Small intestine (tissue), 7 donors: ENCODE measurements at regions not wholly inside any gene's neighbourhood (a gene's known extent, or its start where the extent isn't known, plus 50 kb on each side); places are given as distances from the start of the nearest gene placed in this dataset.

ENCODE experiments used
- DNase-seq, 2 donors: peaks; one replicate each; pipeline versions ENCODE4 v3.0.0 to v3.0.0-alpha.2; 2013
- FAIRE-seq: peaks from 2 replicates; lab custom pipeline; 2012; peaks lifted over from hg19 to GRCh38; lab: Jason Lieb, UNC
- H3K27ac ChIP-seq, 3 donors: one replicate each; pipeline ENCODE4 v1.5.1; 2013; ENCODE audit warnings: low read length in 2 of 3, mild to moderate bottlenecking in 2 of 3, control low read depth in 1 of 3, inconsistent platforms in 1 of 3, low read depth in 1 of 3, moderate library complexity in 1 of 3
- H3K27me3 ChIP-seq, 3 donors: one replicate each; pipeline ENCODE4 v1.6.1; 2013; ENCODE audit warnings: low read length in 3 of 3, inconsistent platforms in 1 of 3; ENCODE audit not compliant: control insufficient read depth in 3 of 3, insufficient read depth in 3 of 3
- H3K36me3 ChIP-seq, 3 donors: one replicate each; pipeline ENCODE4 v1.6.1; 2013; ENCODE audit warnings: low read length in 3 of 3, inconsistent platforms in 1 of 3, low read depth in 1 of 3, mild to moderate bottlenecking in 1 of 3, moderate library complexity in 1 of 3; ENCODE audit not compliant: control insufficient read depth in 3 of 3, insufficient read depth in 2 of 3
- H3K4me1 ChIP-seq, 3 donors: one replicate each; pipeline ENCODE4 v1.6.1; 2013; ENCODE audit warnings: low read length in 2 of 3, inconsistent platforms in 1 of 3, low read depth in 1 of 3, mild to moderate bottlenecking in 1 of 3, moderate library complexity in 1 of 3; ENCODE audit not compliant: control insufficient read depth in 3 of 3, insufficient read depth in 2 of 3
- H3K4me3 ChIP-seq, 3 donors: one replicate each; pipeline ENCODE4 v1.5.1; 2013; ENCODE audit warnings: low read length in 3 of 3, control low read depth in 1 of 3, inconsistent platforms in 1 of 3, low read depth in 1 of 3, mild to moderate bottlenecking in 1 of 3, moderate library complexity in 1 of 3
- H3K9me3 ChIP-seq, 2 donors: one replicate each; pipeline ENCODE4 v1.6.1; 2013; ENCODE audit warnings: low read depth in 1 of 2, low read length in 1 of 2; ENCODE audit not compliant: control insufficient read depth in 2 of 2, insufficient read depth in 1 of 2
- WGBS, 3 donors: extraction: QIAGEN DNeasy Blood & Tissue Kit; methylation state at CpG; one replicate each; pipeline ENCODE4 v1.1.7; 2013; 5-methylcytosine and 5-hydroxymethylcytosine counted together
- donor health status: healthy with polysubstance abuse.
- donor health status: control.
- donor health status: control.
- donor health status: Bipolar disorder and iron deficiency.
- donor health status: healthy.

DNA sequence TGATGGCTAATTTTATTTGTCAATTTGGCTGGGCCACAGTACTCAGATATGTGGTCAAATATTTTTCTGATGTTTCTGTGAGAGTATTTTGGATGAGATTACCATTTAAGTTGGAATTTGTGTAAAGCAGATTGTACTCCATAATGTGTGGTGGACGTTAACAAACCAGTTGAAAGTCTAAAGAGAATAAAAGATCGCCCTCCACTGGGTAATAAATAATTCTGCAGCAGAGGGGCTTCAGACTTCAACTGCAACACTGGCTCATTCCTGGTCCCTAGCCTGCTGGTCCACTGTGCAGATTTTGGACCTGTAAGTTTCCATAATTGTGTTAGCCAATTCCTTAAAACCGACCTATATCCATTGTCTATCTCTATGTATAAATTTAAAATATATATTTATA is 540.3 kb downstream of the PCDH18 start:
- Histone ChIP-seq H3K4me1 (no peaks in the 10 kb centered on the region), H3K27ac (no peak overlapping the region), H3K4me3 (no peak overlapping the region), H3K36me3 (no peaks in the 10 kb centered on the region), H3K27me3 (no peaks in the 10 kb centered on the region), H3K9me3 (no peaks in the 10 kb centered on the region)
- 45 to 54% (median 50%) methylated on average over 3 of the region's 3 CpGs for whole genome bisulfite sequencing, 3 donors
- FAIRE-seq = no peak
- no peak for DNase-seq

- Histone ChIP-seq H3K4me1 (no peaks in the 10 kb centered on the region), H3K27me3 (no peaks in the 10 kb centered on the region), H3K9me3 (no peaks in the 10 kb centered on the region), H3K36me3 (no peaks in the 10 kb centered on the region), H3K27ac (no peak overlapping the region), H3K4me3 (no peak overlapping the region)
- FAIRE-seq = no peak
- WGBS, 3 donors = 57 to 61% (median 60%) methylated on average over 1 of the region's 1 CpG
- no peak for DNase-seq
Observed at GRCh38 chr4:136985683-136986082, 546.6 kb downstream of the PCDH18 start.

- Histone ChIP-seq H3K27me3 (no peaks in the 10 kb centered on the region), H3K36me3 (no peaks in the 10 kb centered on the region), H3K4me3 (no peak overlapping the region), H3K27ac (no peak overlapping the region), H3K4me1 (no peaks in the 10 kb centered on the region), H3K9me3 (no peaks in the 10 kb centered on the region)
- DNase-seq (no peak), FAIRE-seq (no peak)
- 26 to 70% (median 40%) methylated on average over 4 of the region's 4 CpGs for WGBS, 3 donors
Observed at GRCh38 chr4:136967069-136967468, 565.2 kb downstream of the PCDH18 start.

DNA sequence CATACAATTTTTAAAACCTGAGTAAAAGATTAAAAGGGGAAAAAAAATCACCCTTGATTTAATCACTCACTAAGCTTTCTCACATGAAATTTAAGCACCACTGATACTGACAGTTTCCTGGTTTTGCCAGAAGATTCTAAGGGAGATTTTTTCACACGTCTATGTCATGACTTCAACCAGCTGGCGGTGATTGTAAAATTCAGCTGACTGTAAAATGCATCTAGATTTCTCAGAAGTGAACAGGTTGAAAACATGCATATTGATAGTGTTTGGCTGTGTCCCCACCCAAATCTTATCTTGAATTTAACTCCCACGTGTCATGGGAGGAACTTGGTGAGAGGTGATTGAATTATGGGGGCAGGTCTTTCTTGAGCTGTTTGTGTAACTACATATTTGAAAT is 566.8 kb downstream of the PCDH18 start:
- DNase-seq = no peak
- Histone ChIP-seq H3K9me3 (no peaks in the 10 kb centered on the region), H3K36me3 (no peaks in the 10 kb centered on the region), H3K27me3 (no peaks in the 10 kb centered on the region), H3K4me3 (no peak overlapping the region), H3K4me1 (no peaks in the 10 kb centered on the region), H3K27ac (no peak overlapping the region)
- FAIRE-seq = no peak
- 50 to 76% (median 52%) methylated on average over 3 of the region's 3 CpGs for WGBS, 3 donors

- WGBS, 3 donors = 68 to 73% (median 71%) methylated on average over 2 of the region's 2 CpGs
- no peak for FAIRE-seq
- Histone ChIP-seq H3K4me3 (no peak overlapping the region), H3K9me3 (no peaks in the 10 kb centered on the region), H3K36me3 (no peaks in the 10 kb centered on the region), H3K4me1 (no peaks in the 10 kb centered on the region), H3K27ac (no peak overlapping the region), H3K27me3 (no peaks in the 10 kb centered on the region)
- DNase-seq = no peak
Observed at GRCh38 chr4:136962868-136963267, 569.4 kb downstream of the PCDH18 start.

DNA sequence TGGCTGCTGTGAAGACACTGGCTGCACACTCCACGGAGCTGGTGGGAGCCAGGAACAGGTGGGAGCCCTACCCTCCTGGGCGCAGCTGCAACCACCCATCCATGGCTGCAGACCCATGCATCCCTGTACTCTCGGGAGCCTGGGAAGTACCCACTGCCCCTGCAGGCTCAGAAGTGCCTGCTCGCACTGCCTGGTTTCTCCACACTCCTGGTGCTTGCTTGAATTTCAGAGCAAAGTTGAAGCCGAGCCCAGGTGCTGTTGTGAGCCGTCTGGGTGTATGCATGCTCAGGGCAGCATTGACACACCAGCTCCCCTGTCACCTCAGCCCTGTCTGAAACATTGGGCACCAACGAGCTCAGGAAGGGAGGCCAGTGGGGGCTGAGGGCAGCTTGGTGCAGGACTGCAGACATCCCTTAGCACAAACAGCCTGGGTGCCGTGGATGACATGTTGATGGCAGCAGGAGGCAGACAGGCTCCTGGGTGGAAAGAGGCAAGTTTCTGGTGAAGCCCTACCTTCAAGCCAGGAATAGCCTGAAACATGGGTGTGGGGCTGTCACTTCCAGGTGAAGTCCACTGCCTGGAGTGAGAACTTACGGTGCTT is 585.9 kb downstream of the PCDH18 start:
- 87 to 90% (median 89%) methylated on average over 9 of the region's 9 CpGs for WGBS, 3 donors
- H3K4me1 ChIP-seq = no peaks in the 10 kb centered on the region
- no peak overlapping the region for H3K27ac ChIP-seq
- no peaks in the 10 kb centered on the region for H3K36me3 ChIP-seq
- DNase-seq (no peak), FAIRE-seq (no peak)
- H3K27me3 ChIP-seq = no peaks in the 10 kb centered on the region
- no peak overlapping the region for H3K4me3 ChIP-seq
- peaks cover 0 to 13% of the 10 kb centered on the region in 2 donors for H3K9me3 ChIP-seq

DNA sequence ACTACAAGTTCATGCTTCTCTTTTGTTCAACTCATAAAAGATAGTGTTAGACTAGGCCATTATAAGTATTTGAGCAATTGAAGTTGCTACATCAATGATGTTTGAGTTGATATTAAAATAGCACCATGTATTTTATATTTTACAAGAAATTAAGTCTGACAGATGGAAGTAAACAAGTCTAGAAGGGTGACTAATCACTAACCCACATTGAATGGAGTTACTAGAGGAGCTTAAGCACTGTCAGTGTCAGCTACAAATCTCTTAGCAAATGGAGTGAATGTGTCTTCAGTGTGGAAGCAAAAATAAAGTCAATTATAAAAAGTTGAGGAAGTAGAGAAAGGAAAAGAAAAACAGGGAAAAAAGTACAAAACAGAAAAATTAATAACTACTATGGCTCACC is 592.5 kb downstream of the PCDH18 start:
- no peak for FAIRE-seq
- H3K4me1 ChIP-seq = no peaks in the 10 kb centered on the region

GRCh38 chr4:136935871-136936270 is 596.4 kb downstream of the PCDH18 start:
- 54 to 60% (median 59%) methylated on average over 3 of the region's 3 CpGs for WGBS, 3 donors
- Histone ChIP-seq H3K36me3 (no peaks in the 10 kb centered on the region), H3K27me3 (no peaks in the 10 kb centered on the region), H3K27ac (no peak overlapping the region), H3K4me1 (no peaks in the 10 kb centered on the region), H3K9me3 (no peaks in the 10 kb centered on the region), H3K4me3 (no peak overlapping the region)
- FAIRE-seq = no peak
- DNase-seq = no peak

More for the DNA sequence above, 592.5 kb downstream of the PCDH18 start:
- Histone ChIP-seq H3K27me3 (no peaks in the 10 kb centered on the region), H3K36me3 (no peaks in the 10 kb centered on the region), H3K9me3 (no peaks in the 10 kb centered on the region), H3K4me3 (no peak overlapping the region), H3K27ac (no peak overlapping the region)
- no peak for DNase-seq

- no peak for DNase-seq
- H3K27ac ChIP-seq = no peak overlapping the region
Observed at GRCh38 chr4:136935305-136935704, 597.0 kb downstream of the PCDH18 start.

More at GRCh38 chr4:136935305-136935704, 597.0 kb downstream of the PCDH18 start:
- Histone ChIP-seq H3K36me3 (no peaks in the 10 kb centered on the region), H3K9me3 (no peaks in the 10 kb centered on the region), H3K4me3 (no peak overlapping the region), H3K4me1 (no peaks in the 10 kb centered on the region), H3K27me3 (no peaks in the 10 kb centered on the region)
- WGBS, 3 donors = 34 to 73% (median 43%) methylated on average over 1 of the region's 1 CpG
- no peak for FAIRE-seq
